Bronchial epithelial cell (primary cell): ENCODE measurements at regions not wholly inside any gene's neighbourhood (a gene's known extent, or its start where the extent isn't known, plus 50 kb on each side); places are given as distances from the start of the nearest gene placed in this dataset.
"Not testable (repeated sequence)": the region's sequence is repeated elsewhere in the genome, so short reads cannot be mapped to it uniquely, and the experiment has no call there.

ENCODE experiments used
- DNase-seq: peaks from one replicate; pipeline ENCODE4 v3.0.0-alpha.2; 2010; ENCODE audit warnings: low read depth
- FAIRE-seq: peaks from 2 replicates; lab custom pipeline; 2011; peaks lifted over from hg19 to GRCh38; lab: Jason Lieb, UNC
- H3K27me3 ChIP-seq: 2 replicates; pipeline ENCODE4 v1.5.1; 2011; ENCODE audit warnings: low read length; ENCODE audit not compliant: control insufficient read depth, insufficient read depth
- H3K36me3 ChIP-seq: 2 replicates; pipeline ENCODE4 v1.5.1; 2011; ENCODE audit warnings: low read length; ENCODE audit not compliant: control insufficient read depth, insufficient read depth
- H3K4me3 ChIP-seq: 2 replicates; pipeline ENCODE4 v1.5.1; 2011; ENCODE audit warnings: mild to moderate bottlenecking, low read depth, low read length, control low read depth
- TF ChIP-seq, protein P1 (sequence below): IDR thresholded peaks from 2 replicates; pipeline ENCODE4 v1.5.1; 2011; ENCODE audit warnings: mild to moderate bottlenecking, moderate library complexity, low read length, control low read depth, inconsistent platforms; ENCODE audit not compliant: insufficient read depth, severe bottlenecking

- Histone ChIP-seq H3K4me3 (no peak overlapping the region), H3K27me3 (no peaks in the 10 kb centered on the region), H3K36me3 (no peaks in the 10 kb centered on the region)
- FAIRE-seq (no peak), DNase-seq (no peak)
- TF ChIP-seq, protein P1, sequence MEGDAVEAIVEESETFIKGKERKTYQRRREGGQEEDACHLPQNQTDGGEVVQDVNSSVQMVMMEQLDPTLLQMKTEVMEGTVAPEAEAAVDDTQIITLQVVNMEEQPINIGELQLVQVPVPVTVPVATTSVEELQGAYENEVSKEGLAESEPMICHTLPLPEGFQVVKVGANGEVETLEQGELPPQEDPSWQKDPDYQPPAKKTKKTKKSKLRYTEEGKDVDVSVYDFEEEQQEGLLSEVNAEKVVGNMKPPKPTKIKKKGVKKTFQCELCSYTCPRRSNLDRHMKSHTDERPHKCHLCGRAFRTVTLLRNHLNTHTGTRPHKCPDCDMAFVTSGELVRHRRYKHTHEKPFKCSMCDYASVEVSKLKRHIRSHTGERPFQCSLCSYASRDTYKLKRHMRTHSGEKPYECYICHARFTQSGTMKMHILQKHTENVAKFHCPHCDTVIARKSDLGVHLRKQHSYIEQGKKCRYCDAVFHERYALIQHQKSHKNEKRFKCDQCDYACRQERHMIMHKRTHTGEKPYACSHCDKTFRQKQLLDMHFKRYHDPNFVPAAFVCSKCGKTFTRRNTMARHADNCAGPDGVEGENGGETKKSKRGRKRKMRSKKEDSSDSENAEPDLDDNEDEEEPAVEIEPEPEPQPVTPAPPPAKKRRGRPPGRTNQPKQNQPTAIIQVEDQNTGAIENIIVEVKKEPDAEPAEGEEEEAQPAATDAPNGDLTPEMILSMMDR: no peak
These were observed 1312.1 kb downstream of the ADGRL3 start for GRCh38 chr4:62512271-62512670.

- Histone ChIP-seq H3K4me3 (no peak overlapping the region), H3K36me3 (no peaks in the 10 kb centered on the region), H3K27me3 (no peaks in the 10 kb centered on the region)
- FAIRE-seq (no peak), DNase-seq (no peak)
- TF ChIP-seq, protein P1: no peak
These were observed 1310.1 kb downstream of the ADGRL3 start for GRCh38 chr4:62510228-62510627.

- Histone ChIP-seq H3K36me3 (no peaks in the 10 kb centered on the region), H3K27me3 (no peaks in the 10 kb centered on the region), H3K4me3 (no peak overlapping the region)
- FAIRE-seq: no peak
- TF ChIP-seq, protein P1: no peak
- no peak for DNase-seq
These were observed 1300.2 kb downstream of the ADGRL3 start for GRCh38 chr4:62500296-62500695.

DNA sequence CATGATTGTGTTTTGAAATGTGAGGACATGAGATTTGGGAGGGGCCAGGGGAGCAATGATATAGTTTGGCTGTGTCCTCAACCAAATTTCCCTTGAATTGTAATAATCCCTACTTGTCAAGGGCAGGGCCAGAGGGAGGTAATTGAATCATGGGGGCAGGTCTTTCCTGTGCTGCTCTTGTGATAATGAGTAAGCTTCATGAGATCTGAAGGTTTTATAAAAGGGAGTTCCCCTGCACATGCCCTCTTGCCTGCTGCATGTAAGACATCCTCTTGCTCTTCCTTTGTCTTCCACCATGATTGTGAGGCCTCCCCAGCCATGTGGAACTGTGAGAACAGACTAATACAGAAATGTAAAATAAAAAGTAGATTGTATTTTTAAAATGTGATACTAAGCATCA is 1294.9 kb downstream of the ADGRL3 start:
- no peak overlapping the region for H3K4me3 ChIP-seq
- TF ChIP-seq, protein P1: no peak
- H3K27me3 ChIP-seq: no peaks in the 10 kb centered on the region
- no peaks in the 10 kb centered on the region for H3K36me3 ChIP-seq
- FAIRE-seq (no peak), DNase-seq (peak; percentile 8)

DNA sequence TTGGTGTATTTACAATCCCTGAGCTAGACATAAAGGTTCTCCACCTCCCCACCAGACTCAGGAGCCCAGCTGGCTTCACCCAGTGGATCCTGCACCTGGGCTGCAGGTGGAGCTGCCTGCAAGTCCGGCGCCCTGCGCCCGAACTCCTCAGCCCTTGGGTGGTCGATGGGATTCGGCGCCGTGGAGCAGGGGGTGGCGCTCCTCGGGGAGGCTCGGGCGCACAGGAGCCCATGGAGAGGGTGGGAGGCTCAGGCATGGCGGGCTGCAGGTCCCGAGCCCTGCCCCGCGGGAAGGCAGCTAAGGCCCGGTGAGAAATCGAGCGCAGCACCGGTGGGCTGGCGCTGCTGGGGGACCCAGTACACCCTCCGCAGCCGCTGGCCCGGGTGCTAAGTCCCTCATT is 1291.6 kb downstream of the ADGRL3 start:
- H3K36me3 ChIP-seq, FAIRE-seq, DNase-seq: not testable (repeated sequence)

GRCh38 chr4:62490635-62491034 is 1290.5 kb downstream of the ADGRL3 start:
- DNase-seq (no peak), FAIRE-seq (no peak)
- H3K4me3 ChIP-seq: no peak overlapping the region
- H3K36me3 ChIP-seq: no peaks in the 10 kb centered on the region
- TF ChIP-seq, protein P1: no peak
- H3K27me3 ChIP-seq: no peaks in the 10 kb centered on the region

More for the DNA sequence above, 1291.6 kb downstream of the ADGRL3 start:
- H3K27me3 ChIP-seq, H3K4me3 ChIP-seq: not testable (repeated sequence)
